SH-SY5Y (cell line): ENCODE measurements at regions not wholly inside any gene's neighbourhood (a gene's known extent, or its start where the extent isn't known, plus 50 kb on each side); places are given as distances from the start of the nearest gene placed in this dataset.

Source experiments
- GATA2 ChIP-seq: IDR thresholded peaks from 2 replicates; pipeline ENCODE4 v1.6.1; 2011; ENCODE audit warnings: mild to moderate bottlenecking, low read depth, low read length
- GATA3 ChIP-seq: IDR thresholded peaks from 2 replicates; pipeline ENCODE4 v1.6.1; 2011; ENCODE audit warnings: low read depth, mild to moderate bottlenecking, low read length, moderate library complexity

DNA sequence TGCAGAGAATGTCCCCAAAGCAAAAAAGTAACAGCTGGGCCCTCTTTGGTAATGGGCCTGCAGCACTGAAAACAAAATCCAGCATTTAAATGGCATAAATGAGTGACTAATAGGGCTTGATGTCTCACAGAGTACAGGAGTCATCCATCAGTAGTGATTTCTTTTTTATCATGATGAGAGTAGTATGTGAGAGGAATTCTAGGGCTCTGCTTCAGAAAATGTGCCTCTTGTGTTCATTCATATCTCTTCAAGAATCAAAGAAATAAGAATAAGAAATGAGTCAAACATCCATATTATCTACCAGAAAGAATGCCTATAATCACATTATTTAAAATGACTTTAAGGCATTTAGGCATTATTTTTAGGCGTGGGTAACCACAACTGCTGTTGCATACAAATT, 792.9 kb upstream of the HTR2C start:
- no peak for TF ChIP-seq GATA2

DNA sequence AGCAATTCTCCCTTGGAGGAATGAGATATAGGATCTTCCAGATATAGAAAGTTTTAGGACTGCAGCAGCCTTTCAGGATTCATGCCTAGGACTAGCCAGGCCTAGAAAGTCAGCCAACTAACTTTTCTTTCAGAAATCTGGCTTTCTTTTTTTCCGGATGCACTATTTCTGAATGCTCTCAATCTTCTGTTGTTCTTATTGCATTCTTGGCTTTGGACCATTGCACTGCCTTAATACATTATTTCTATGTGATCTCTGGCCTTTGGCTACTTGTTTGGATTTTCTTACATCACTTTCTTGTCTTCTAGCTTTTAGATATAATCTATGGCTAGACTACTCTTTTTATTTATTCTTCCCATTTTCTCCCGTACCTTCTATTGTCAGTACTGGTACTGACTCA, 813.1 kb upstream of the HTR2C start:
- no peak for TF ChIP-seq GATA3
- TF ChIP-seq GATA2 = no peak

DNA sequence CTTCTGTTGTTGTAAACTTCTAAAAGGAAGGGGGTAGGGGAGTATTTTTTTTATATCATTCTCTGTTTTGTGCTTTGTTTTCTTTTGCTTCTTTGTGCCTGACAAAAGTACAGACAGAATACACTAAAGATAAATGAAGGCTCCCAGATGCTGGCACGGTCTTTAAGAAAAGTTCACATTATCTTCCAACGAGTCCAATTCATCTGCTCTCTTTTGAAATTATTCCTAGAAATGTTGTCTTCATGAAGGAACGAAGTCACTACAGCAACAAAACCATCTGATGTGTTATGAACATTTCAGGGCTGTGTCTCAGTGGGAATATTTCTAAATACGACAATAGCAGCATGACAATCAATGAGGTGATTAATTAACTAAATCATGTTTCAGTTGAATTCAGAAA, 813.8 kb upstream of the HTR2C start:
- TF ChIP-seq GATA2 (no peak), GATA3 (no peak)

DNA sequence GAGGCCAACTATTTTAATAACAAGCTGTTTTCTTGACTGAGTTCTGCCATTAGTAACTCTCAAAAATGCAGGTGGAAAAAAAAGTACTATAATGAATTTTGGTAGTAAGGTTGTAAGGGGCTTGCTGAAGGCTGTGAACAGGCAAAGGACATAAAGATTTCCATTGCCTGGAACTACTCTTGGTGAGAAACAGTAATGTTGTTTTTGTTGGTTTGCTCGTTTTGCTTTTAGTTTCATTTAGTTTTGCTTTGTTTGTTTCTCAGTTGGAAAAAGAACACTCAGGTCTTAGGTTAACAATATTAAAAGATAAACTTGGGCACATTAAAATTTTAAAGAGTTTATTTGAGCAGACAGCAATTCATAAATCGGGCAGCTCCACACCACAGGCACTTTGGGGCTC, 824.5 kb upstream of the HTR2C start:
- TF ChIP-seq GATA3 (no peak), GATA2 (no peak)

DNA sequence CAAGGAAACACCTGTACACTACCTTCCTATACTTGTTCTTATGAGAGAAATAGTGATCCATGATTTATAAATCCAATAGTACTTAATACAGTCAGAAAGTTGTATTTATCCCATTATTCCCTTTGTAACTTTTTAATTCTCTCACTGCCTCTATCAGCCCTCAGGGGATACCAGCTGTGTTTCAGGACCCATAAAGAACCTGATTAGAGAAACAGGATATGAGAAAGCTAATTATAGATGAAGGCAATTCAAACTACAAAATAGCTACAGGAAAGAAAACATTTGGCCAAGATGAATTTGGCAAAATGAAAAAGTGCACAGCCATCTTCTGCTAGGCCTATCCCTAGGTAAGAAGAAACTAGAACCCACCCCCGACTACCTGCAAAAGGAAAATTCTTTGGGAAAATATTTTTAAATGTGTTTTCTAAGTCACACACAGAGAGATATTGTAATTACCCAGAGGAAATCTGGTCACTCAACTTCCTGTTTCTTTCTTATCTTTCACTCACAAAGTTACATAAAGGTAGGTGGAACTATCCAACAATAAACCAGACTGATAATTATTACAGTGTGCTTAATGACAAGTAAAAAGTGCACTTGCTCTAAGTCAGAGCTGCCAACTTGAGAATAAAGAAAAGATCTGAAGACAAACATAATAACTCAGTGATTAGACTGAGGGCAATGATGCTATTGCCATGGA, 836.5 kb upstream of the HTR2C start:
- TF ChIP-seq GATA3 (no peak), GATA2 (no peak)

DNA sequence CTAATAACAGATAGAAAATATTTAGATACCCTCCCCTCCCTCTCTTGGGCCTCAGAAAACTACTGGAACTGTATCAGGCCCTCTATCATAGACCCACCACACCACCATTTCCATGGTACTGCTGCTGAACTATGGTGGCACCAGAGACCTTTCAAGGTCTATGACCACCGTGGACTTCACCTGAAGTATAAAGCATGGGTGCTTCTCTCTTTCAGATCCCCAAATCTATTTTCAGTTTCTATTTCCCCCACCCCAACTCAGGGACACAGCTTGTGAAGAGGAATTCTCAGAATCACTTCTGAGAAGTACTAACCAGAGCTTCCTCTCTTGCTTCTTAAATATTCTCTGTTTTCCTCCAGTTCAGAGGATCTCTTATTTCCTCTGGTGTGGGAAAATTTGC, 840.8 kb upstream of the HTR2C start:
- TF ChIP-seq GATA3 (no peak), GATA2 (no peak)

DNA sequence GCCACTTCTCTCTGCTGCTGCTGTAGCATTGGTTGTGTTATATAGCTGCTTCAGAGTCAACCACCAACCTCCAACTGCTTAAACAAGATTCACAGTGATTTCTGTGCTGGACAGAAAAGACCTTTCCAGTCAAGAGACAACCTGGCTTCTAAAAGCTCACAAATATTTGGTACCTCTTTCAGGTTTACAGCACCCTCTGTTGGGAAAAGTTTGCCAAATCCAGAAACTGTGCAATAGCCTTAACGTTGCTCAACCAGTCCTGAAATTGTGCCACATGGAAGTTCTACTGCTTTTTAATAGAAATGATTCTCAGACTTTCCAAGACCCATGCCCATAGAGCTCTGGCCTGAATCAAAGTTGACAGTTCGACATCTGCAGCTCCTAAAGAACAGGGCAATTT, 842.1 kb upstream of the HTR2C start:
- TF ChIP-seq GATA3 = no peak
- no peak for TF ChIP-seq GATA2

DNA sequence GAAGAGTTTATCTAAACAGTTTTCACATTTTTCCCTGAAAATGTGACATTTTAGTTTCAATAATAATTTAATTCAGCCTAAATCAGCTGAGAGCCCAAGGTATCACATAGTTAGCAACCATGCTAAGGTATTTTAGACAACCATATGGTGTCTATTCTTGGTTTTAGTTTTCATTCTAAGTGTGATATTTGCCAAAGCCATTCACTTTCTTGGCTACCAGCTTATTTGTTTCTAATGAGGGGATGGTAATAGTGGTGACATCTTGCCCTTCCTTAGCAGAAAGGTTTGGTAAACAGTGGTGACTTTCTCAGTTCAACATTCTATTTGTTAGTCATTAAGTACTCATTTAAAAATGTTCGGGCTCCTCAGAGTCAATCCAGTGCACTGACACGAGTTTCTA, 854.9 kb upstream of the HTR2C start:
- TF ChIP-seq GATA2 (no peak), GATA3 (no peak)

DNA sequence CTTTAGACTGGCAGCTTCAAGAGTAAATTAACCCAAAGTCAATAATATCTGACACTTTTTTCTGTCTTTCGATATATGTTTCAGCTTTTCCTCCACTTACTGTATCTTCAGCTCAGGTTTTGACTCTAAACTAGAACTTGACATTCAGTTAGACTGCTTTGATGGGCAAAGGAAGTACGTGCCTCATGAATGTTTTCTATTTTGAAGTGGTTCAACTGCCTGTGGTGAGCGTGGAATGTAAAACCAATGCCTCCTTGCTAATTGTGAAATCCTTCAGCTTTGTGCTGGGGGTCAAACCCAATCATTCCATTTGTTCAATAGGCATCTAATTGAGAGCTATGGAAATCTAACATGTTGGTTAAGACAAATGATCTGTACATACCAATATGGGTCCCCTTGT, 857.0 kb upstream of the HTR2C start:
- TF ChIP-seq GATA3 (no peak), GATA2 (no peak)

DNA sequence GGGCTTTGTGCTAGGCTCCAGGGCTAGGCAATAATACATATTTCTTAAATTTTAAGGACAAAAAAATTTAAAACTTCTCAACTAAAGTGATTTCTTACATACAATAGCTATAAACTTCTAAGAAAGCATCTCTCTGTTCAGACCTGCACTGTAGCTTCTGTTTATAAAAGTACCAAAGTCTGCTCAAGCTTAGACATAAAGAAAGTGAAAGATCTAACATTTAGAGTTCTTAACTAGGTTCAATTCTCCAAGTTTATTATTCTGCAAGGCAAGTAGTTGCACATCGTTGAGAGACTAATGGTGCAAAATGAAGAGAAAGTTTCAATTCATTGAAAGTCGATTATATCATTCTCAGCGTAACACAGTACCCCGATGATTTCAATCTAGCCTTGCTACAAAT, 857.4 kb upstream of the HTR2C start:
- TF ChIP-seq GATA2 (no peak), GATA3 (no peak)

DNA sequence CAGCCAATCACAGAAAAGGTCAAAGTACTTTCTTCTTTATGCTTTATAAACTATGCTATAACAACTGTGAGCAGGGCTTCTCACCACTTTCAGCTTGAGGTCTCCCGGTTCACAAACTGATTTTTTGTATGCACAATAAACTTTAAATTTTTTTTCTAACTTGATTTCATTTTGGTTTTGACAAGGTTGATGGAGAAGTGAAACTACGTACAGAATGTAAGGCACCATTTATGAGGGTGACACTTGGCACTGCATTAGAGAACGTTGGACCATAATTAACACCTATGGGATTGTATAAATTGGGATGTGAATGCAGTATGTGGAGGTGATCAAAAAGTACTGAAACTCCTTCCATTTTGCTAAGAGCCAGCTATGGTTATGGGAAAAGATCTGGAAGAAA, 857.9 kb upstream of the HTR2C start:
- TF ChIP-seq GATA2 (no peak), GATA3 (no peak)

DNA sequence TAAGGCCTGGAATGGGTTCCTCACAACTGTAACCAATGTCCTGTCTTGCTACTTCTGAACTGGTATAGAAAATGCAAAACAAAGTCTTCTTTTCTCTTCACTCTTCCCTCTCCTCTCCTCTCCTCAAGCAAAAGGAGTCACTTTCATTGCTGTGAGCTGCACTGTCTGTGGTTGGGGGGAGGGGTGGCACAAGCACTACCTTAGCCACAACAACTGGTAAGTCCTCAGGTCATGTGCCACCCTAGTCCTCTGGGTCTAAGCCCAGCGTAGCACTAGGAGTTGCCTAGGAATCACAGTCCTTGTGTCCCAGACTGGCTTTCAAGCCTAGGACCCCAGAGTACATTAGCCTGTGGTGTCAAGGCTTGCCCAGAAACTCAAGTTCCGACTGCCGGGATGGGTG, 859.3 kb upstream of the AMOT start:
- TF ChIP-seq GATA2 = no peak
- TF ChIP-seq GATA3 = no peak

DNA sequence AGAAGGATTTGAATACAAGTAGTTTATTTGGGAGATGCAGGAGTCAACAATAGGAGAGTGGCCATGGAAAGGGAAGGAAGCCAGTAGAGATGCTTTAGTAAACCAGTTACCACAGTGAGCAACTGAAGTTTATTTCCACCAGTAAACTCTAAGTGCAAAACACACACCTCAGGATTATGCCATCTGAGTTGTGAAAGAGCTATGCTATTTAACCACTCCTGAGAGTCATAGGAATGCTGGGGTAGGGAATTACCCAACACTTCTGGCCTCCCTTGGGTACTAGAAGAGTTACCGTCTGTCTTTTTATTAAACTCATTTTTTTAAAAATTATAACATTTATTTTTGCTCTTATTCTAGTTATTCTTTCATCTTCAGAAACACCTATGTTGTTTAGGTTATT, 834.6 kb upstream of the AMOT start:
- TF ChIP-seq GATA2 (no peak), GATA3 (no peak)

DNA sequence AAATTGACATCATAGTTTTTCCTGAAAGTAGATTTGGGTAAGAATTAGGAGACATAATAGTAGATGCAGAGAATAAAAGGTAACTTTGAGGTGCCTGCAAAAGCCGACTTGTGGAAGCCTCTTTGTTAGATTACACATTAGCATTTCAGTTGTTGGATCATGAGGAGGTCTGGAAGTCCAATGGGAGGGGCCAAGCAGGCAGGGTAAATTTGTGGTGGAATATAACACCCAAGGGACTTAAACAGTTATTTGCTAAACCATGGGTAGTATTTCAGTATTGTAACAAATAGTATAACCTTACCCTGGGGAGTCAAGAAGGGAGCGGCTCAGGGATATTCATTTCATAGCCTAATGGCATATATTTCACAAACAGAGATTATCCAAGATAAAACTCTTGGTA, 810.7 kb upstream of the AMOT start:
- TF ChIP-seq GATA2 (no peak), GATA3 (no peak)

DNA sequence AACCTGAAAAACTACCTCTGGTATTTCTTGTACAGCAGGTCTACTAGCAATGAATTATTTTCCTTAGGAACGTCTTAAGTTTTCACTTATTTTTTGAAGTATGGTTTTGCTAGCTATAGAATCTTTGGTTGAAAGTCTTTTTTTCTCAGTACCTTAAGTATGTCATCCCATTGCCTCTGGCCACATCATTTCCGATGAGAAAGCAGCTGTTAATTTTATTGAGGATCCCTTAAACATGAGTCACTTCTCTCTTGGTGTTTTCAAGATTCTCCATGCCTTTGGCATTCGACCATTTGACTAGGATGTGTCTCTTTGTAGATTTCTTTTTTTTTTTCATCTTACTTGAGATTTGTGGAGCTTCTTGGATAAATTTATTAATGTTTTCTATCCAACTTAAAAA, 803.8 kb upstream of the AMOT start:
- TF ChIP-seq GATA2 (no peak), GATA3 (no peak)

DNA sequence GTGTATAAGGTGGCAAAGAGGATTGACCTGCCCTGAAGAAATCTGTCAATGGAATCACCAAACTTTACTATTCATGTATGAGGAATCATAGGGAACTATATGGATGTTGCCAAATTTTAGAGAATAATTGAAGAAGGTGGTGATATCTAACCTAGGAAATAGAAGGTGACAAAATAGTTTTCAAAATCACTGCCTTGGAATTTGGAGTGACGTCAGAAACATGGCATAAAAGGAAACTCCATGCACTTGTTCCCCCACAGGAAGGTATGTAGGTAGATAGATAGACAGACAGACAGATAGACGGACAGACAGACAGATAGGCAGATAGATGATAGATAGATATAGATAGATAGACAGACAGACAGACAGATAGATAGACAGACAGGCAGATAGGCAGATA, 793.9 kb upstream of the AMOT start:
- TF ChIP-seq GATA3 (no peak), GATA2 (no peak)

DNA sequence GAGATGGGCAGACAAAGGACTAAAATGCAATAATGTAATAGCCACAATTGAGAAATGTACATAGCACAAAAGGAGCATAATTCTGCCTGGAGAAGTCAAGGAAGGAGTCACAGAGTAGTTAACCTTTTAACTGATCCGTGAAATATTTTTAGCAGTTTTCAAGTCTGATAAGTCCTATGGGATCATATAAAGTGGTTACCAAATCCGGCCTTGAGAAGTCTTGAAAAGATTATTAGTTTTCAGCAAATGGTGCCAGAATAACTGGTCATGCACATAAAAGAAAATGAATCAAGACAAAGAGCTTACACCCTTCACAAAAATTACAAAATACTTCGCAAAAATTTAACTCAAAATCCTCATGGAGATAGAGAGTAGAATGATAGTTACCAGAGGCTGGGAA, 788.7 kb upstream of the AMOT start:
- TF ChIP-seq GATA3 = no peak
- no peak for TF ChIP-seq GATA2
